DMS53 treated with DMSO at 0.1 percent for 48 hours (cell line): ENCODE measurements at regions not wholly inside any gene's neighbourhood (a gene's known extent, or its start where the extent isn't known, plus 50 kb on each side); places are given as distances from the start of the nearest gene placed in this dataset.

Experiments
- DNase-seq: peaks from one replicate; lab custom pipeline; 2025; ENCODE audit not compliant: unreplicated experiment; lab: John Stamatoyannopoulos, UW

- DNase-seq: no peak
These were observed 674.4 kb downstream of the SEMA5A start for GRCh38 chr5:8871446-8871845.

DNA sequence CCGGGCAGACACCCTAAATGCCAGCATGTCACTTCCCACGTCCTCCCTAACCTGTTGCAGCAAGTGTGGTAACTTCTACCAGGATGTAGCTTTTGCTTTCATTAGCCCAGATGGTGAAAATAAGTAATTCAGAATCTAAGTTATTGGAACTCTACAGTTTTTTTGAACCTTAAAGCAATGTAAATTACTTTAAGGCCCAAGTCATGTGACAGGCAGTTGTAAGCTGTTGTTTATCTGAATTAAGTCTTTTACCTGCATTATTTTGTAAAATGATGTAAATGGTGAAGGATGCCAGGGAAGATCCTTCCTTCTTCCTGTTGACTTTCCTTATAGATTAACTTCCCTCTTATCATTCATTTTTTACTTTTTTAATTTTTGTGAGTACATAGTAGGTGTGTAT, 670.2 kb downstream of the SEMA5A start:
- no peak for DNase-seq

DNA sequence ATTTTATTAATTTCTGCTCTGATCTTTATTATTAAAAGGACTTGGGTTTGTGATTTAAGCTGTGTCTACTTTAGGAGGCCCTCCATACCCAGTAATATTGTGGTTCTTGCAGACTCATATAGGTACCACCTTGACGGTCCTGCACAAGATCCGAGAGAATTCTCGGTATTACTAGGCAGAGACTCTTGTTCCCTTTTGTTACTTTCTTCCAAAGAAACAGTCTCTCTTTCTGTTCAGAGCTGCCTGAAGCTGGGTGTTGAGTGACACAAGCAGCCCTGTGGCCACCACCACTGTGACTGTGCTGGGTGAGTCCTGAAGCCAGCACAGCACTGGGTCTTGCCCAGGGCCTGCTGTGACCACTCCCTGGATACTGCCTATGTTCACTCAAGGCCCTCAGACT, 666.6 kb downstream of the SEMA5A start:
- no peak for DNase-seq

DNA sequence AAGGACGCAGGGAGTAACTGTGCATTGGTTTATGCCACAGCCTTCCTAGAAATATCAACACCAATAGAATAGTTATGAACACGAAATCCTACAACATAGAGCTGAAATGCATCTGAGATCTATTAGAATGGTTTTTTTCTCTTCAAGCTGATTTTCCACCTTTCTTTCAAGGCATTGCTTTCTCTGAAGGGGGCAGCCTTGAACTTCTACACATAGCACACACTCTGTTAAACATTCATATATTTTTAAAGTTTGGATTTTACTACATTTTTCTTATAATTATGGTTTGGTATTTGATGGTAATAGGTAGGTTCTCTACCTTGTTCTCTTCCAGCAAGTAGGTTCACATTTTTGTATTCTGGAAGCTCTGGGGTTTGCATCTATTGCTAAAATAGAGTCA, 661.8 kb downstream of the SEMA5A start:
- DNase-seq: no peak

GRCh38 chr5:8892926-8893325, 652.9 kb downstream of the SEMA5A start:
- no peak for DNase-seq

- DNase-seq: no peak
These were observed 651.8 kb downstream of the SEMA5A start for GRCh38 chr5:8894031-8894430.

DNA sequence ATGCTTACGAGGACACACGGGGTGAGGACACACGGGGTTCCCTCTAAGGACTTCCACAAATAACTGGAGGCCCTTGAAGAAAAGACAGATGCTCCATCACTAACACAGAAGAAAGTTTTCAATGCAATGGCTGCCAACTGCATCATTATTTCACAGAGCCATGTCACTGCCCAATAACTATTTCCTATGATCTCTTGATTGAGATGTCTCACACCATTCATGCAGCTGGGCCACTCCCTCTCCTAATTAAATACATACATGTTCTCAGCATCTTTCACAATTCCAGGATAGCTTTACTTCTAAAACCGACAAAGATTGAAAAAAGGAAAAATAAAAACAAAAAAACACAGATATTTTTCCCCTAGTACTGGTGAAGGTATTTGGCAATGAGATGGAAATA, 650.8 kb downstream of the SEMA5A start:
- DNase-seq: no peak

- no peak for DNase-seq
These were observed 650.3 kb downstream of the SEMA5A start for GRCh38 chr5:8895599-8895998.

DNA sequence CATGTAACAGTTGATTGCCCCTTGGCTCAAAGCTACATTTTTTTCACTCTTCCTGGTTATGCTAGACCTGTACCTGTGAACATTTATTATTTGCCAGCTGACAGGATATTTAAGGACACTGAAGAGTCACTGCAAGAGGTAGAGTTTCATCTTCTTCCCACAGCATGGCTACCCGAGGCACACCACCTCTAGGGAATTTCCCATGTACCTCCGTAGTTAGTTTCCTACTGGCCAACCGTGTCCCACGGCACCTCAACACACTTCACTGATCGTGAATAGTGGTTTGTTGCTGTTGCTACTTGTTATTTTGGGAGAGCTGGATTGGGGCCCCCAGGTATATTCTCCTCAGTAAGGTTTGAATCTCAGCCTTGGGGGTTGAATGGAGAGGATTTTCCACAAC, 648.6 kb downstream of the SEMA5A start:
- DNase-seq: no peak

- DNase-seq: no peak
These were observed 640.9 kb downstream of the SEMA5A start for GRCh38 chr5:8905021-8905420.

DNA sequence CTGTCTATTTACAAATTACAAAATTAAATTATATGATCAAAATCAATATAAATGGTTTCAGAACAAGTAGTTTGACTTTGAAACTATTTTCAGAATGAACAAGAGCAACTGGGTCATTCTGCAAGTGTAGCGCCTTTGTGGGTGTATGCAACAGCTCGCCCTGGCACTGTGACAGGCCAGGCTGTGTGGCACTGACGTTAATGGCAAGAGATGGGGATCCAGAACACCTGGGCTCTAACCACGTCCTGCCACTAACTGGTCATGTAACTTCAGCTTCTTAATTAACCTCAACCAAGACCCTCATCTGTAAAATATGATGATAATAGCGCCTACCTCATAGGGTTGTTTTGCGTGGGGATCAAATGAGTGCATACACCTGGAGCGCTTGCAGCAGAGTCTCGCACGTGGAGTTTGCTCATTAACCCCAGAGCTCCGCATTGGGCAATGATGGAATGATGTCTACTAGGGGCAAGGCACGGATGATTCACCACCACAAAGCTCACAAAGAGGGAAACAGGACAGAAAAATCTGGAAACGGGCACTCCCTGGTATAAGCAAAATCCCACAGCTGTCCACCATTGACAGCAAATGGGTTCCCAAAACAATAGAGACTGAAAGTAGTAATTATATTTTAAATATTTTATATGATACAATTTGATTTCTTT, 639.4 kb downstream of the SEMA5A start:
- DNase-seq: no peak

GRCh38 chr5:8907168-8907868, 638.6 kb downstream of the SEMA5A start:
- DNase-seq: no peak

GRCh38 chr5:8908055-8908683, 637.7 kb downstream of the SEMA5A start:
- DNase-seq: no peak

DNA sequence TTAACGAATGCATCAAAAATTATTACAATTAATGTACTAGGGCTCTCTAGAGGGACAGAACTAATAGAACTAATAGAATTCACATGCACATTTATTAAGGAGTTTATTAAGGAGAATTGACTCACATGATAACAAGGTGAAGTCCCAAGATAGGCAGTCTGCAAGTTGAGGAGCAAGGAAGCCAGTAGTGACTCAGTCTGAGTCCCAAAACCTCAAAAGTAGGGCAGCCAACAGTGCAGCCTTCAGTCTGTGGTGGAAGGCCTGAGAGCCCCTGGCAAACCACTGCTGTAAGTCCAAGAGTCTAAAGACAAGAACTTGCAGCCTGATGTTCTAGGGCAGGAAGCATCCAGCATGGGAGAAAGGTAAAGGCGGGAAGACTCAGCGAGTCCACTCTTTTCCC, 633.8 kb downstream of the SEMA5A start:
- DNase-seq: no peak

DNA sequence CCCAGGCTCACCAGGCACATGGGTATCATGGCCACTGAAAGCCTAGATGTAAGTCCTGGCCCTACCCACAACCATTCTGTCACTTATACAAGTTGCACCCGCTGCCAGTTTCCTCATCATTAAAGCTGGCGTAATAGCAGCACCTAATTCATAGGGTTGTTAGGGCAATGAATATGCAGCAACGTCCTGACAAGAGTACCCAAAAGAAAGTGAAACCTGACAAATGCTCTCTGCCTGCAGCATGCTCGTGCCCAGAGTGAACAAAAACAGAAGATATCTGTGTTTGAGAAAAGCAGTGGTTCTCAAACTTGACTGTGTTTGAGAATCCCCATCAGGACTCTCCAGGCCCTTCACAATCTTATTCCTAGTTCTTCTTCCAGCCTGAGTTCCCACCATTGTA, 632.4 kb downstream of the SEMA5A start:
- DNase-seq: no peak

DNA sequence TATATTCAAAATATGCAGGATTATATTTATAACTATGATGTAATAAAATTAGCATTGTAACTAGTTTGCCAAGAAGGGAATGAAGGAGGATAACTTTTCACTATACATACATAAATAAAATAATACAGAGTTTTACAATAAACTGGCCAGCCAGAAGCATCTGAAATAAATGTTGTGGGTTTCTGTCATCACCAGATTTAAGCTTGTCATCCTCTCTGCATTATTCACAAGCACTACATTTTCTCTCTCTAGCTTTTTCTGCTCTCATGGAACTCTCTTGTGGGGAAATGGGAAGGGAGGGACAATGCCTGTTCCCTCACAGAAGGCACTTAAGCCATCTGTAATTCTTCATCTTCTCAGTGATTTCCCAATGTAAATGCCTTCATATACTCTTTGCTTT, 626.8 kb downstream of the SEMA5A start:
- DNase-seq: no peak

DNA sequence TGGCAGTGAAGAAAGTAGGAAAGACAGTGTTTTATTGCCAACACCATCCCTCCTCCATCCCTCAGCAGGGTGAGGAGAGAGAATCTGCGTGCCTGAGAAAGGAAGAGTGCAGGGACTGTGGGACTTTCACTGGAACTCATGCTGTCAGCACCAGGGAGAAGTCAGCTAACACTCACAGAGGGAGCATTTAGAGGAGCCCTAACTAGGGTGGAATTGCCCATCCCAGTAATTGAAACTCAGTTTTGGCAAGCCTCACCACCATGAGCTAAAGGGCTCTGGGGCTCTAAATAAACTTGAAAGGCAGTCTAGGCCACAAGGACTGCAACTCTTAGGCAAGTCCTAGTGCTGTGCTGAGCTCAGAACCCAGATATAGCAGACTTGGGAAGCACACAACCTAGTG, 622.3 kb downstream of the SEMA5A start:
- no peak for DNase-seq

DNA sequence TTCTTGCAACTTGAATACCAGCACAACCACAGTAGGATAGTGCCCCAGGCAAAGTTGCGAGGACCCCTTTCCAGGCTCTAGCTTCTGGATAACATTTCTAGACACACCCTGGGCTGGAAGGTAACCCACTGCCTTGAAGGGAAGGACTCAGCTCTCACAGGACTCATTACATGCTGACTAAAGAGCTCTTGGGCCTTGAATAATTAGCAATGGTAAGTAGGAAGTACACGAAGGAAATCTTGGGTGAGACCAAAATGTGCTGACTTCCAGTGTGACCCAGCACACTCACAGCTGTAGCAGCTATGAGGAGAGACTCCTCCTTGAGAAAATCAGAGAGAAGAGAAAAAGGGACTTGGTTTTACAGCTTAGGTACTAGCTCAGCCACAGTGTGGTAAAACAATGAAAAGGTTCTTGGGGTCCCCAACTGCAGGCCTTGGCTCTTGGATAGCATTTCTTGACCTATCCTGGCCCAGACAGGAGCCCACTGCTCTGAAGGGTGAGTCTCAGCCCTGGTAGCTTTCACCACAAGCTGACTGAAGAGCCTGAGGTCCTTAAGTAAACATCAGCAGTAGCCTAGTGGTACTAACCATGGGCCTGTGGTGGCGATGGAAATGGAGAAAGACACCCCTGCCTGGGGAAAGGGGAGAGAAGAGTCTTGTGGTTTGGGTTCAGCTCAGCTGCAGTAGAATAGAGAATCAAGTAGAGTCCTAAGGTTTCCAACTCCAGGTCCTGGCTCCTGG, 621.7 kb downstream of the SEMA5A start:
- DNase-seq: no peak

- DNase-seq: no peak
These were observed 615.9 kb downstream of the SEMA5A start for GRCh38 chr5:8930021-8930420.

DNA sequence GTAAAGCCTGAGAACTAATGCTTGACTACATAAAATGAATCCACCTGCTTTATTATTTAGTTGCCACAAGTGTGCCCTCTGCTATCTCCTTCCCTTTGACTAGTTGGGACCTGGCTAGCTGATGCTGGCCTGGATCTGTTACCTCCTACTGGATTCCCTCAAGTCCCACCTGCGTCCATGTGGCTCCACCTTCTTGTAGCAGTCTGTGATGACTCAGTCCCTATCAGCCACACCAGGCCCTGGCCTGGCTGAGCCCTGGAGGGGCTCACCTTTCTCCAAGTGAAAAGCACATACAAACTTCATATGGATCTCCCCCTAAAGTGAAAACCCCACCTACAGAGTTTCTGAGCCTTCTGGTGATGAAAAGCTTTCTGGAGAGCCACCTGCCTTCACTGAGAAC, 611.4 kb downstream of the SEMA5A start:
- no peak for DNase-seq

GRCh38 chr5:8940934-8941333, 604.9 kb downstream of the SEMA5A start:
- no peak for DNase-seq

DNA sequence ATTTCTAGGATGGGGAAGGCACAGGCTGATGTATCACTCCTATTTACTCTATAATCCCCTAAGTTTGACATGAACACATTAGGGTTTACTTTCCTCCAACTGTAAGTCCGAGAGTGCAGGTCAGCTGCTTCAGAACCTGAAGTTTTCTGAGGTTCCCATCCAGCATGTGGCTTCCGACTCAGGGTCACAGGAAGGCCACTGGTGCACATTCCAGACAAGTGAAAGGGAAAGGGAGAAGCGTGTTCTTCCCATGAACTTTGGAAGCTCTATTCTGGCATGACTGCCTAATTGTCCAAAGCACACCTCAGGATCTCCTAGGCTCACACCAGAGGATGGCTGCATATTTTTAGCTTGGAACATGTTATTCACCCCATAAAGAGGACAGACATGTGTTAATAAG, 602.6 kb downstream of the SEMA5A start:
- DNase-seq: no peak
